GM15510 (cell line): ENCODE measurements at regions not wholly inside any gene's neighbourhood (a gene's known extent, or its start where the extent isn't known, plus 50 kb on each side); places are given as distances from the start of the nearest gene placed in this dataset.

ENCODE experiments used
- POLR2A ChIP-seq: IDR thresholded peaks from 3 replicates; pipeline ENCODE4 v1.6.1; 2011; ENCODE audit warnings: borderline replicate concordance; ENCODE audit not compliant: insufficient read length; ENCODE audit errors: extremely low read depth

DNA sequence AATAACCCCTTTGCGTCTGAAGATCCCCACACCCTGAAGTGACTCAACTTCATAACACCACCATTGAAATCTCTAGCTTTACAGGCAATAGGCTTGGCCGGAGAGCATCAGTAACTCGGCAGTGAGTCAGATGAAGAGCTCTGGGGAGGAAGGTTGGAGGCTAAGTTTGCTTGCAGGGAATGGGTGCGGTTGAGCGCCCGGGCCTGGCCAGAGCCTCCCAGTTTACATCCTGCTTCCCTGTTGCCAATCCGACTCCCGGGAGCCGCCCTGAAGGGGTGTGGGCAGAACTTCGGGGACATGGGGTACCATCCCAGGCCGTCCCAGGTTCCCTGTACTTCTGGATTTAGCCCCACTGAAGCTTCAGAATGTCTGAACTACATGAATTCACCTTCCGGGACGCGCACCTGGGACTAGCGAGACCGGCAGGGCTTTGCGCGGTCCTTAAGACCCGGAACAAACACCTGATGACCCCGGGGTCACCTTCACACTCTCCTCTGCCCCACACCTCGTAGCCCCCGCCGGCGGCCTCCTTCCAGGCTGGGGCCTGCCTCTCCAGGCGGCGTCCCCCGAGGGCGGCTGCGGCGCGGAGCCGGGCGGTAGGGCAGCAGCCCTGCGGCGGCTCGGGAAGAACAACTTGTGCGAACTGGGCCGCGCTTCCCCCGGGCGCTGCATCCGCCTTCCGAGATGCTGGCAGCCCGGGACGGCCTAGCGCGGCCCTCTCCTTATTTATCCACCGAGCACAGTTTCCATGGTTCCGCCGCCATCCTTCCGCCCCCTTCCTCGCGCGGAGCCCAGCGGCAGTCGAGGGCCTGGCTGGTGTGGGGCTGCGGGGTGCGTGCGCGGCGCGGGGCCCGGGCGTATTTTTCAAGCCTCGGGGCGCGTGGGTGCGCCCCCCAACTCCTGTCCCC is 56.6 kb upstream of the RREB1 start:
- TF ChIP-seq POLR2A = no peak

DNA sequence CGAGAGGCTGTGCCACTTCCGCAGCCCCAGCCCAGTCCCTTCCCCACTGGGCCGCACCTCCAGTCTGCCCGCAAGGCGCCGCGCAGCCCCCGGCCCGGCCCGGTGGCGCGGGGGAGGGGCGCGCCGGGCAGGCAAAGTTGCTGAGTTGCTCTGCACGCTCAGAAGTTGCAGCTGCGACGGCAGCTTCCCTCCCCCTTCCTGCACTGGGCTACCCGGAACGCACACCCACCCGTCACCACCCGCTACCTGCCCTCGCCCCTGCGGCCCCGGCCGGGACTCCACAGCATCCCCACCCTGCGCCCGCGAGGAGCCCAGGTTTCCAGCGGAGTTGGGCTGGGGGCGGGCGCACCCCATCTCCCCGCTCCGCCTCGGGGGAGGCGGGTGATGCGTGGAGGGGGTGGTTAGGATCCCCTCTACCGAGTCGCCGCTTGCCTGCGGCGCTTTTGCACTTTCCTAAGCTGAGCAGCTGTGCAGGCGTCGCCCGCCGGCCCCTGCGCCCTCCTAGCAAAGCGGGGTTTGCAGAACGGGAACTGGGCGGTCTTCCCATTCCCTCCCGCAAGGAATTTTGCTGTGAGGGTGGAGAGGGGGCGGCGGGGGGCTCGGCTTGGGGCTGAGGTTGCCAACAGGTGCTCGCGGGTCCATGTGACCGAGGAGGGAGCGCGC is 55.9 kb upstream of the RREB1 start:
- TF ChIP-seq POLR2A = no peak

DNA sequence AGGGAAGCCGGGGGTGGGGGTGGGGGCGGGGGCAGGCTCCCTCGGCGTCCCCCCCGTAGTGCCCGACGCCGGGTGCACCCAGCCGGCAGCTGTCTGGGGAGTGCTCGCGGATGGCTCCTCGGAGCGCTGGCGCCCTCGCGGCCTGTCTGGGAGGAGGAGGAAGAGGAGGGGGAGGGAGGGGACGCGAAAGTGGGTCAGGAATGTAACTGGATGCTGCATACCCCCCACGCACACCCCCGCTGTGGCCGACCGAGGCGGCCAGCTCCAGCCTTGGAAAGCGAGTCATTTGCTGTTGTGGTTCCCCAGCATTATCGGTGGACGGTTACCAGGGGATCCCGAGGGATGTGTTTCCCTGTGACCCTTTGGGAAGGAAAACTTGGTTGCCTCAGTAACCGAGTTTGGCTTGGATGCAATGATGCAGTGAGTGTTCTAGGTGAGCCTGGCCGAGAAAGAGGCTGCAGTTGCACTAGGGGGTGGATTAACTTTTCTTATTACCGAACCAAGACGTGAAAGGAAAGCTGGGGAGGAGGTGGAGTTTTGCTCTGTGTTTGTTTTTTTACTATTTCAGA is 55.2 kb upstream of the RREB1 start:
- no peak for TF ChIP-seq POLR2A

DNA sequence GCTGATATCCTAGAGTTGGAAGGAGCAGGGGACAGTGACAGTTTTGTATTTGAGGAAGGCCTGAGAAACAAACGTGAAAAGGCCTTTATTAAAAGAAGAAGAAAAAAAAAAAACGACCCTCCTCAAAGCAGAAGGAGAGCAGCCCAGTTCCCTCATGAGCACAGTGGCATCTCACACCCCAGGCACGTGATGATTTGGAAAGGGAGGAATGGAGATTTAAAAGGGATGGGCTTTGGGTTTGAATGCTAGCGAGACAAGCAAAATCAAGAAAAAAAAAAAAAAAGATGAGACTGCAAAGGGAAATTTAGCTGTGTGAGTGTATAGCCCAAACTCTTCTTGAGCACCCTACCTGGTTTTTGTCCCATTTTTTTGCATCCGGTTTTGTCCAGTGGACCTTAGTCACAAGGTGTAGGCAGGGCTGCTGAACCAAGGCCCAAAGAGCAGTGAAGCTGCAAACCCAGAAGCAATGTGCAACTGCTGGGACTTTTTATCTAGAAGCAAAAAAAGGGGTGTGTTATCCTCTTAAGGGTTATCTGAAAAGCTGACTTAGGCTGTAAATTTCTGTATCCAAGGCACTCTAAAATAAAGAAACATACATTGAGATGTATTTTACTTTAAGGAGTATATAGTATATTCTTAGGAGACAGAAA is 54.5 kb upstream of the RREB1 start:
- TF ChIP-seq POLR2A = no peak
